GM19035 (cell line): ENCODE measurements at regions not wholly inside any gene's neighbourhood (a gene's known extent, or its start where the extent isn't known, plus 50 kb on each side); places are given as distances from the start of the nearest gene placed in this dataset.

Source experiments
- ATAC-seq: cut with Tn5 transposase; IDR thresholded peaks from one replicate; pipeline ENCODE4 v1.9.1; 2021; ENCODE audit not compliant: unreplicated experiment

- ATAC-seq, result no peak
These were observed 529.5 kb upstream of the CDH8 start for GRCh38 chr16:62565706-62566105.

- no peak for ATAC-seq
These were observed 528.1 kb upstream of the CDH8 start for GRCh38 chr16:62564291-62564690.

DNA sequence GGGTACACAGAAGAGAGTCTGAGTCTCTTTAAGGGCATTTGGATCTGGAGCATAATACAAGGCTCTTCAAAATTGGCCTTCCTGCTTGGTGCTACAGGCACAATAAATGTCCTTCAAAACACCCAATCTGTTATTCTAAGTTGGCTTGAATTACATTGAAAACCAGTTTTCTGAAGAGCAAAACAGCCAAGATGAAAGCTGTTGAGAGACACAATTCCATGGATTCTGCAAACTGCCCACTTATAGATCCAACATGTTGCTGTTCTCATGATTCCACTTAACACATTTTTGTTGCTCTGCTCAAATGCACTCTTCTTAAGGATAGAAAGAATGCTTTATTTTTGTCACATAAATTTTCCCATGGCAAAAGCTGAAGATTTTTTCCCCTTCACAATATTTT lies 525.9 kb upstream of the CDH8 start:
- no peak for ATAC-seq

DNA sequence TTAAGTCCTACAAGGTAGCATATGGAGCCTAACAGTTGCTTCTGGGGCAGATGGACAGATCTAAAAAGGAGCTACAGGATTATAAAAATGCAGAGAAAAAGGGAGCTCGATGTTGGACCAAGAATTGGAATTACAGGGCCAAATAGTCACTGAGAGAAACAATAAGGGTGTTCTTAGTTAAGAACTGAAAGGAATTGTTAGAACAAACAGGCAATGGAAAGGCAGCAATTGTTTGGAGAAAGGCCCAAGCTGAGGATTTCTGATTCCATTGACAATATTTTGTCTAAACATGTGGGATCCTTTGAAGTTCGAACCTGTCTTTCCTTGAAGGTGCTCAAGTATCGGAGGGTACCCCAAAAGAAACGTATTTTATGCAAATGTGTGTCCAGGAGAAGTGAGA lies 513.6 kb upstream of the CDH8 start:
- no peak for ATAC-seq

DNA sequence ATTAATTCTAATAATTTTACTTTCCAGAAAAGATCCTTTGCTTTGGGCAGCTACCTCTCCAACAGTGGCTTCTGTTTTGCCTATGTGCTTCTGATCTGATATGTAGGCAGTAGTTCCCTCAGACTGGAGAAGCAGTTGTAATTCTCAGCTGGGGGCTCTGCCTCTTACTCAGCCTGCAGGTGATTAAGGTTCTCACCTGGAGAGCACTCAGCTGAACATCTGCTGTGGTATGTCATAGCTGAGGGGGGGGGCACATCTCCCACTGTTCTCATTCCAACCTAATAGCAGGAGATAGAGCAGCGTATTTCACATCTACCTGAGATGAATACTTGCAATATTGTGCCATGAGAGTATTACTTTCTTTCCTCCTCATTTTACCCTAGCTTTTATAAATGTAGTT lies 511.9 kb upstream of the CDH8 start:
- ATAC-seq, result no peak

GRCh38 chr16:62546701-62547100 lies 510.5 kb upstream of the CDH8 start:
- no peak for ATAC-seq

- ATAC-seq, result no peak
These were observed 508.8 kb upstream of the CDH8 start for GRCh38 chr16:62545039-62545438.

GRCh38 chr16:62543516-62543915 lies 507.3 kb upstream of the CDH8 start:
- no peak for ATAC-seq

GRCh38 chr16:62539657-62540056 lies 503.4 kb upstream of the CDH8 start:
- no peak for ATAC-seq

- ATAC-seq, result no peak
These were observed 494.2 kb upstream of the CDH8 start for GRCh38 chr16:62530426-62530825.

GRCh38 chr16:62516001-62516400 lies 479.8 kb upstream of the CDH8 start:
- ATAC-seq, result no peak

GRCh38 chr16:62503073-62503472 lies 466.8 kb upstream of the CDH8 start:
- ATAC-seq, result no peak

- ATAC-seq, result no peak
These were observed 442.7 kb upstream of the CDH8 start for GRCh38 chr16:62478903-62479458.

- ATAC-seq, result no peak
These were observed 441.6 kb upstream of the CDH8 start for GRCh38 chr16:62477796-62478195.

- ATAC-seq, result no peak
These were observed 439.3 kb upstream of the CDH8 start for GRCh38 chr16:62475573-62475972.

- no peak for ATAC-seq
These were observed 426.7 kb upstream of the CDH8 start for GRCh38 chr16:62462971-62463370.

GRCh38 chr16:62450291-62450690 lies 414.1 kb upstream of the CDH8 start:
- no peak for ATAC-seq

DNA sequence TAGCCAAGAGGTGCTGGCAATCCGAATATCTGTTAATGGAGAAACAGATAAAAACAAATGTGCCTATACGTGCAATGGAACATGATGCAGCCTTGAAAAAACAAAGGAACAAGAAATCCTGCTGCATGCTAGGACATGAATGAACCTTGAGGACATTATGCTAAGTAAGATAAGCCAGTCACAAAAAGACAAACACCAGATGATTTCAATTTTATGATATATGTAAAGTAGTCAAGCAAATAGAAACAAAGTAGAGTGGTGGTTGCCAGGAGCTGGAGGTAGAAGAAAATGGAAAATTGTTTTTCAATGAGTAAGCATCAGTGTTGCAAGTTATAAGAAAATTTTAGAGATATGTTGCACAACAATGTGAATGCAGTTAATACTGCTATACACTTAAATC lies 409.7 kb upstream of the CDH8 start:
- no peak for ATAC-seq

DNA sequence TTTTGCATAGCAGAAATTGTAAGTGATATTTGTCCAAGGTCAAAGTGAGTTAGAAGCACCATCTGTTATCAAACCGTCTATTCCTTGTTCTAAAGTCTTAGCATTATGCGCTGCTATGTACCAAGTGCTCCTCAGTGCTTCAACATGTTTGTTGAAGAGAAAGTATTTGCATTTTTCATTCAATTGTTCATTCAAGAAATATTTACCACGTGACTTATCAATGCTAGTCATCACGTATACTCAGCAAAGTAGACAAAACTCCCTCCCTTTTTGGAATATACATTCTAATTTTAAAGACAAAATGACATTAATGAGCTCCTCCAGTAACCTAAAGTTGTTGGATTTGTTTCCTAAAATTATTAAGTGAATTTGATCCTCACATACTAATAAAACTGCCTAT lies 388.0 kb upstream of the CDH8 start:
- no peak for ATAC-seq

GRCh38 chr16:62408760-62409159 lies 372.5 kb upstream of the CDH8 start:
- ATAC-seq, result no peak

- no peak for ATAC-seq
These were observed 370.1 kb upstream of the CDH8 start for GRCh38 chr16:62406387-62406786.

DNA sequence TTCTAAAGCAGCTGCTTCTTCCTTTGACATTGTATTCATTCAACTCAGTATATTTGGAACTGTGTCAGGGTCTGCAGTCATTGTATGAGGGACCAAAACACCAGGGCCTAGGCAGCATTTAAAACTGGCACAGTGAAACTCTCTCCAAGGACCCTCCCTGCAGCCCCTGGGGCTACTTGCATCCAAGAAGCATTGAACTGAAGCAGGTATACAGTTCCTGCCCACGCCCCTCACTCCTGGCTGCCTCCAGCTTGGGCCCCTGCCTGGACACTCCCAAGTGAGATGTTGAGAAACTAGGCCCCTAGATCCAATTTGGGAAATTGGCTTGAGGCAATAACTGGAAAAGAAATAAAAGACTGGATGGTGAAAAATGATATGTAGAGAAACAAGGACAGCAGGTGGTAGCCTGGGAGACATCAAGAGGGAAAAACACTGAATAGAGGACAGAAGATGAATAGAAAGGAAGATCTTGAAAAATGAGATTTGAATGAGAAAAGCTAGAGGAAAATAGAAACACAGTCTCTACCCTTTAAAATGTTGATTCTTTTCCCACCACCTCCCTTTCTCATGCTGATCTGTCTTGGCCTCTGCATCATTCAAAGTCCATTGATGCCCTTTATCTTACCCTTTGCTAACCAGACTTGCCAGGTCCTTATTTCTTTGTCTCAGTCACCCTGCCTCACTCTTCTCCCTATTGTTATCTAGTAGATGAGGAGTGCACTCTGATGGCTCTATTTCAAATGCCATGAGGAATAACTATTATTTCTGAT lies 368.8 kb upstream of the CDH8 start:
- ATAC-seq, result no peak

- ATAC-seq, result no peak
These were observed 356.5 kb upstream of the CDH8 start for GRCh38 chr16:62392698-62393097.
